CMK (cell line): ENCODE measurements at regions not wholly inside any gene's neighbourhood (a gene's known extent, or its start where the extent isn't known, plus 50 kb on each side); places are given as distances from the start of the nearest gene placed in this dataset.
"Not testable (repeated sequence)": the region's sequence is repeated elsewhere in the genome, so short reads cannot be mapped to it uniquely, and the experiment has no call there.

Experiments
- DNase-seq: peaks from one replicate; pipeline ENCODE4 v3.0.0-alpha.2; 2010; ENCODE audit warnings: low read depth

- DNase-seq, result not testable (repeated sequence)
Measured at GRCh38 chr3:75446948-75447347, 217.2 kb upstream of the FRG2C start.

- DNase-seq, result not testable (repeated sequence)
Measured at GRCh38 chr3:75453328-75453727, 210.8 kb upstream of the FRG2C start.

DNA sequence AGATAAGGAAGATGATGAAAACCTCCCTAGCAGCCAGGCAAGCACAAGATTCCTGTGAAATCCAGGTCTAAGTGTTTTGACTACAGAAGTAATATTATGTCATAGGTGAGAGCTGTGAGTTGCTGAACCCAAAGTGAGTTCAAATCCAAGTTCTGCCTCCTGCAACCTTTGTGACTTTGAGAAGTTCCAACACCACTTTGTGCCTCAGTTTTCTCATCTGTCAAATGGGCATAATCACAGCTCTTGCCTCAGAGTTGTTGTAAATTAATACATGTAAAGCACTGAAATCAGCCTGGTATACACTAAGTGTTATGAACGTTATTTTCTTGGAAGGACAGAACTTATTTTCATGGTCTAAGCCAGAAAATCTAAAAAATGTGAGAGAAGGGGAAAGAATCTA is 210.3 kb upstream of the FRG2C start:
- DNase-seq, result not testable (repeated sequence)

GRCh38 chr3:75474530-75474929 is 189.6 kb upstream of the FRG2C start:
- DNase-seq, result not testable (repeated sequence)

GRCh38 chr3:75496600-75496999 is 167.5 kb upstream of the FRG2C start:
- DNase-seq, result not testable (repeated sequence)

GRCh38 chr3:75500357-75500756 is 163.8 kb upstream of the FRG2C start:
- not testable (repeated sequence) for DNase-seq

DNA sequence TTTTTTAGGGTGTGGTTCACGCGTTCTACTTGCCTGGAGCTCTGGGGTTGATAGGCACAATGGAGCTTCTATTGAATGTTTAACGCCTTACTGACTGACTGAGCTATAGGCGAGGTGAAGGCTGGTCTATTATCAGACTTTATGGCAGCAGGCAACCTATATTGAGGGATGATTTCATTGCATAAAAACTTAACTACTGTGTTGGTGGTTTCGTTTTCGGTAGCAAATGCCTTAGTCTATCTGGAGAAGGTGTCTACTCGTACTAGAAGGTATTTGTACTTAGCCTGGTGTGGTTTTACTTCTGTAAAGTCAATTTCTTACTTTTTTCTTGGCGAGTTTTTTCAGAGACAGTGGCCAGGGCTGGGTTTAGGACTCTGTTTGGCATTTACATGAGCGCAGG is 162.0 kb upstream of the FRG2C start:
- not testable (repeated sequence) for DNase-seq

DNA sequence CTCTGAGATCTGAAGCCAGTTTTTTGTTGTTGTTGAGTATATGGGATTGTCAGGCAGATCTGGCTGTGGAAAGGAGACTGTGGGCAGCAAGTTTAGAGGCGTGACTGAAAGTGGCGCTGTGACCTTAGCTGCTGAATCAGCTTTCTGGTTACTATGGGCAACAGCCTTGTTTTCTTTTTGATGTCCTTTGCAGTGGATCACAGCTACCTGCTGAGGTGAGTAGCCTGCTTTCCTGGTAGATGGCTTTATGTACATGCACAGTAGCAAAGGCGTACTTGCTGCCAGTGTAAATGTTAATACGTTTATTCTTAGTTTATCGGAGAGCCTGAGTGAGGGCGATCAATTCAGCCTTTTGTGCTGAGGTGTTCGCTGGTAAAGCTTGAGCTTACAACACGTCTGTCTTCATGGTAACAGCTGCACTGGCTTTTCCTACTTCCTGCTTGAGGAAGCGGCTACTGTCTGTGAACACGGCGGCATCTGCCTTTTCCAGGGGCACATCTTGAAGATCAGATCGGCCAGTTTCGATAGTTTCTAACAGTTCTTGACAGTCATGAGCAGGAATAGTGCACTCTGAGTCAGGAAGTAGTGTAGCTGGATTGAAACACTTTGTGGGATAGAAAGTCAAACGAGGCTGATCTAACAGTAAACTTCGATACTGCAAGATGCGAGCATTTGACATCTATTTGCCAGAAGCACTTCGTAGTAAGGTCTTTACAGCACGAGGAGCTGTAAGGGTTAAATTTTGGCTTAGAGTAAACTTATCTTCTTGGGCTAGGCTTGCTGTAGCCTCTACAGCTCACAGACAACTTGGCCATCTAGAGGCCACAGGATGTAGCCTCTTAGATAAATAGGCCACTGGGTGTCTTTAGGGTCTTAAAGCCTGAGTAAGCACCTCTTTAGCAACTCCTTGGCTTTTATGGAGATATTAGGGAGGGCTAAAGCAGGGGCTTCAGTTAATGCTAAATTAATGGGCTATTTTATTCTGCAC is 161.1 kb upstream of the FRG2C start:
- not testable (repeated sequence) for DNase-seq

- DNase-seq, result no peak
Measured at GRCh38 chr3:75506603-75507002, 157.5 kb upstream of the FRG2C start.

DNA sequence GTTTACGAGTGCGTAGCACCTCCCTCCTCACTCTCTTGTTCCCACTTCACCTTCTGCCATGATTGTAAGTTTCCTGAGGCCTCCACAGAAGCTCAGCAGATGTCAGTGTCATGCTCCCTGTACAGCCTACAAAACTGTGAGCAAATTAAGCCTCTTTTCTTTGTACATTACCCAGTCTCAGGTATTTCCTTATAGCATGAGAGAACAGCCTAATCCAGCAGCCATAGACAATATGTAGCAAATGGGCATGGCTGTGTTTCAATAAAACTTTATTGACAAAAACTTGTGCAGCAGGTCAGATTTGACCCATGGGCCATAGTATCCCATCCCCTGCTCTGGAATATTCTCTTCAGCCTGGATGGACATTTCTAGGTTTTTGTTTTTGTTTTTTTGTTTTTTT is 156.2 kb upstream of the FRG2C start:
- DNase-seq, result not testable (repeated sequence)

DNA sequence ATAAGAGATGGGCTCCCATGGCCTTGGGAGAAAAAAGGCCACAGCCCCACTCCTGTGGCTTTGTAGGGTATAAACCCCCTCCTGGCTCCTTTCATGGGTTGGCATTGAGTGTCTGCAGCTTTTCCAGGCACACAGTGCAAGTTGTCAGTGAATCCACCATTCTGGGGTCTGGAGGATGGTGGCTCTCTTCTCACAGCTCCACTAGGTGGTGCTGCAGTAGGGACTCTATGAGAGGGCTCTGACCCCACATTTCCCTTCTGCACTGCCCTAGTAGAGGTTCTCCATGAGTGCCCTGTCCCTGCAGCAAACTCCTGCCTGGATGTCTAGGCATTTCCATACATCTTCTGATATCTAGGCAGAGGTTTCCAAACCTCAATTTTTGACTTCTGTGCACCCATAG is 136.5 kb upstream of the FRG2C start:
- DNase-seq, result not testable (repeated sequence)

DNA sequence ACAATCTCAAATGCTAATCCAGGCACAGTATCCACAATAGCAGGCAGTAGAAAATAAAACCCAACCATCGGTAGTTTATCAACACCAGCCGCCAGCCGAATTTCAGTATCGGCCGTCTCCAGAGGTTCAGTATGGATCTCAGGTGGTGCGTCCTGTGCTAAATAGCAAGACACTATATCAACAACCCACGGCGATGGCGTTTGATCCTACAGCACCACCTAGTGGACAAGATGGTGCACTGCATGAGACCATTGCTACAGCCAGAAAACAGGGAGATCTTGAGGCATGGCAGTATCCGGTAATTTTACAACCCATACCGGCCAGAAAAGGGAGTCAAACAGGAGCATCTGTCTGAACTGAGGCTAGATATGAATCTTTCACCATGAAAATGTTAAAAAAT is 112.0 kb upstream of the FRG2C start:
- DNase-seq, result peak; percentile 21

- not testable (repeated sequence) for DNase-seq
Measured at GRCh38 chr3:75564427-75564826, 99.7 kb upstream of the FRG2C start.

- not testable (repeated sequence) for DNase-seq
Measured at GRCh38 chr3:75572303-75572702, 91.8 kb upstream of the FRG2C start.

DNA sequence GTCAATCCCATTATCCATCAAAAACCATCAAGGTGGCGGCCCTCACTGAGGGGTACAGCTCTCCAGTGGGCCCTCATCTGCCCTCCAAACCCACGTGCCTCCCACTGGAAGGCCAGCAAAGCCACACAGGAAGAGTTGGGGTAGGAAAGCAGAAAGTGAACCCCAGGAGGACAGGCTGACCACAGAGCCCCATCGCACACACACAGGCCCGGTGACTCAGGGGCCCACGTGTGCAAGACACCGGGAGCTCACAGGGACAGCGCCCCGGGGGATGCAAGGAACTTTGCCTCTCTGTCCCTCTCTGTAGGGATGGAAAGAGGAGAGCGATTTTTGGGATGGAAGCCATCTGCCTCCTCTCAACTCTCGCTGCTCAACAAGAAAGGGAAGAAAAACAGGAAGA is 85.0 kb upstream of the FRG2C start:
- not testable (repeated sequence) for DNase-seq

GRCh38 chr3:75579536-75579935 is 84.6 kb upstream of the FRG2C start:
- DNase-seq, result not testable (repeated sequence)

DNA sequence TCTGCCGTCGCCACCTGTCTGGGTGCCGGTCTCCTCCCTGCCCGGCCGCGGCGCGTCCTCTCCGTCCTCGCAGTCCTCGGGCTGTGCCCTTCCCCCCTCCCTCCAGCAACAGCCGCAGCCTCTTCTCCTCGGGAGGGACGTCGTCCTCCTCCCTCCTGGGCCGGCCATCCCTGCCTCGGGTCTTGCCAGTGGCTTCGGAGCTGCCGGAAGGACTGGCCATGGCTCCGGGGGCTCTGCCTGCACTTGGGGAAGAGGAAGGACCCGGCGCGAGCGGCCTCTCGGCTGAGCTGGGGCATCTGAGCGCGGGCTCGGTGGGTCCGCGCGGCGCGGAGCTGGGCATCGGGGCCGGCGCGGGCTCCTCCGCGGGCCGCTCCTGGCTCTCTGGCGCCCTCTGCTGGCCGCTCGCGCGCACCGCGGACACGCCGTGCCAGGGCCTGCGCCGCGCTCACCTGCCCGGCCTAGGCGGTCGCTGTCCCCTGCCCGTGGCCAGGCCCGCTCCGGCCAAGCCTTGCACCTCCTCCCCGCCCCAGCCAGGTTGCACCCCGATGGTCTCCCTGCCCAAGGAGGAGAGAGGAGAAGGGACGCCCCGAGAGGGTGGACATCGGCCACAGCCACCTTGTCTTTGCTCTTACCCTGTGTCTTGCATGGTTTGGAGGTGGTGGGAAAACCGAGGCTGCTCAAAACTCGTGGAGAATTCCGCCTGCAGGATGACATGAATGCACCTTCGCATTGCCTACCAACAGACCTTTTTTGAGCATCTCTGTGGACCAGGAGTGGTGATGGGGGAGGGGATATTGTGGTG is 83.9 kb upstream of the FRG2C start:
- not testable (repeated sequence) for DNase-seq

DNA sequence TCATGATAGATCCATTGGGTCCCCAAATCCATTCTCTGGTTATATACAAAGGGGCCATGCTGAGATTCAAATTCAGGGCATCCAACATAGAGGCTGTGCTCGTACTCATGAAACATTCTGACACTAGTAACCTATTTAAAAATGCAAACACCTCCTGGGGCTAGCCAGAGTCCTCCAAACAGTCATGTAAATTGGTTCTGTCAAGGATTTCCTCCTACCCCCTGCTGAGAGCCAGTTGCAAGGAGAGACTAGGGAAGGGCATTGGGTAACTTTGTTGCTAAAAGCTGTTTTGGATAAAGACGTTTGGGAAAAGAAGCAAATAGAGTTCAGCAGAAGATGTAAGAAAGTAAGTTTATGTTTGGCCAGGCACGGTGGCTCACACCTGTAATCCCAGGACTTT is 81.6 kb upstream of the FRG2C start:
- not testable (repeated sequence) for DNase-seq

GRCh38 chr3:75583116-75583515 is 81.0 kb upstream of the FRG2C start:
- not testable (repeated sequence) for DNase-seq

GRCh38 chr3:75587695-75588094 is 76.4 kb upstream of the FRG2C start:
- DNase-seq, result not testable (repeated sequence)

- DNase-seq, result not testable (repeated sequence)
Measured at GRCh38 chr3:75590382-75590781, 73.7 kb upstream of the FRG2C start.

DNA sequence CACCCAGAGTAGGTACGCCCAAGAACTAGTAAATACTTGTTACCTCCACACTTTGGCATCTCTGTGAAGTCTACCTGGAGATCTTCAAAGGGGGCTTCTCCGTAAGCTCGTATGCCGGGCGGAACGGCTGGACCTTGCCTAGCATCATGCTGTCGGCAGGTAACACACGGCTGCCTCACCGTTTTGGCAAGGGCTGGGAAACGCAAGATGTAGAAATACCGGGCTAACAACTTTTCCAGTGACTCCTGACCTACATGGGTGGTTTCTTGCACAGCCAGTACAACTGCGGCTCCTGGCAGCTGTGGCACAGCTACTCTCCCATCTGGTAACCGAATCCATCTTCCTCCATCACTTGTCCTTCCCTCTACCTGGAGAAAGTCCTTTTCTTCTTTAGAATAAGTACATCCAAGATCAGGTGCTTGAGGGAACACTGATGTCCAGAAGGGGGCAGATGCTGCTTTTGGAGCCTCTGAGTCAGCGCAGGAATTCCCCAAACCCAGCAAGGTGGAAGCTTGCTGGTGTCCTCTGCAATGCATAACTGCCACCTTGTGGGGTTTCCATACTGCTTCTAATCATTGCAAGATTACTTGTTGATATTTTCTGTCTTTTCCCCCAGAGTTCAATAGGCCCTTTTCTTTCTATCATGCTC is 59.7 kb upstream of the FRG2C start:
- not testable (repeated sequence) for DNase-seq
